WTC11 (cell line): ENCODE measurements at regions not wholly inside any gene's neighbourhood (a gene's known extent, or its start where the extent isn't known, plus 50 kb on each side); places are given as distances from the start of the nearest gene placed in this dataset.
A peak's percentile ranks its signal among the peaks of the same experiment; 100 is the strongest.
"Not testable (repeated sequence)": the region's sequence is repeated elsewhere in the genome, so short reads cannot be mapped to it uniquely, and the experiment has no call there.

ENCODE experiments used
- ATAC-seq: fragments of 200-7000 bp; cut with Tn5 transposase; 2 replicates; pipeline ENCODE4 v1.10.0; 2021; ENCODE audit warnings: mild to moderate bottlenecking, moderate library complexity
- CTCF ChIA-PET: fragments of 300-600 bp; sonication (Branson Sonifier 250); formaldehyde crosslinking; loops from one replicate; lab custom pipeline; 2021; ENCODE audit warnings: antibody characterized with exemption; lab: Charles Lee
- POLR2A ChIA-PET: fragments of 350-600 bp; sonication (Branson Sonifier 250); formaldehyde crosslinking; loops from one replicate; lab custom pipeline; 2021; ENCODE audit warnings: antibody characterized with exemption; lab: Charles Lee
- DNase-seq: peaks from one replicate; pipeline ENCODE4 v3.0.0; 2021; ENCODE audit warnings: low spot score
- H3K27ac Mint-ChIP-seq: 2 replicates; pipeline ENCODE4 v1.8.0; 2021; ENCODE audit warnings: mixed read lengths
- H3K27me3 Mint-ChIP-seq: 2 replicates; pipeline ENCODE4 v1.8.0; 2021; ENCODE audit warnings: low read depth, mild to moderate bottlenecking, moderate library complexity, mixed read lengths
- H3K36me3 Mint-ChIP-seq: 2 replicates; pipeline ENCODE4 v1.8.0; 2021; ENCODE audit warnings: mixed read lengths
- H3K4me1 Mint-ChIP-seq: 2 replicates; pipeline ENCODE4 v1.8.0; 2022; ENCODE audit warnings: mixed read lengths
- H3K4me3 Mint-ChIP-seq: 2 replicates; pipeline ENCODE4 v1.8.0; 2021; ENCODE audit warnings: mild to moderate bottlenecking, moderate library complexity, mixed read lengths
- H3K9me3 Mint-ChIP-seq: 2 replicates; pipeline ENCODE4 v1.8.0; 2021; ENCODE audit warnings: mixed read lengths
- CREM ChIP-seq: sonication (generic); formaldehyde crosslinking; IDR thresholded peaks from 2 replicates; pipeline ENCODE4 v1.8.1; 2022; ENCODE audit warnings: mild to moderate bottlenecking, missing genetic modification reagents, moderate library complexity
- ELF4 ChIP-seq: sonication (generic); formaldehyde crosslinking; IDR thresholded peaks from 2 replicates; pipeline ENCODE4 v1.8.1; 2022; ENCODE audit warnings: low read depth, mild to moderate bottlenecking, moderate library complexity, missing genetic modification reagents
- GTF2I ChIP-seq: fragments of 250-450 bp; sonication (Bioruptor Pico); conservative IDR thresholded peaks from 2 replicates; pipeline ENCODE4 v1.4.0; 2021; ENCODE audit warnings: mild to moderate bottlenecking
- IRF2 ChIP-seq: sonication (generic); formaldehyde crosslinking; IDR thresholded peaks from 2 replicates; pipeline ENCODE4 v1.8.0; 2022; ENCODE audit warnings: low read depth, missing genetic modification reagents, borderline replicate concordance
- MXD4 ChIP-seq: fragments of 250-450 bp; sonication (Bioruptor Pico); IDR thresholded peaks from 2 replicates; pipeline ENCODE4 v1.8.0; 2021; ENCODE audit warnings: mild to moderate bottlenecking, moderate library complexity, borderline replicate concordance
- NFATC4 ChIP-seq: fragments of 250-450 bp; sonication (Bioruptor Pico); IDR thresholded peaks from 2 replicates; pipeline ENCODE4 v1.9.0; 2021; ENCODE audit warnings: mild to moderate bottlenecking
- NR1H2 ChIP-seq: sonication (generic); formaldehyde crosslinking; IDR thresholded peaks from 2 replicates; pipeline ENCODE4 v1.9.0; 2021; ENCODE audit warnings: mild to moderate bottlenecking, moderate library complexity, missing genetic modification reagents
- SOX15 ChIP-seq: fragments of 250-450 bp; sonication (Bioruptor Pico); IDR thresholded peaks from 2 replicates; pipeline ENCODE4 v1.9.0; 2021; ENCODE audit warnings: mild to moderate bottlenecking
- TEAD1 ChIP-seq: sonication (generic); formaldehyde crosslinking; IDR thresholded peaks from 2 replicates; pipeline ENCODE4 v1.8.0; 2022; ENCODE audit warnings: mild to moderate bottlenecking, missing genetic modification reagents
- USF1 ChIP-seq: sonication (generic); formaldehyde crosslinking; IDR thresholded peaks from 2 replicates; pipeline ENCODE4 v1.8.0; 2022; ENCODE audit warnings: mild to moderate bottlenecking, missing genetic modification reagents
- USF2 ChIP-seq: sonication (generic); formaldehyde crosslinking; IDR thresholded peaks from 2 replicates; pipeline ENCODE4 v1.8.1; 2023; ENCODE audit warnings: mild to moderate bottlenecking, missing genetic modification reagents, moderate library complexity
- ZBTB21 ChIP-seq: sonication (generic); formaldehyde crosslinking; IDR thresholded peaks from 2 replicates; pipeline ENCODE4 v1.8.1; 2023; ENCODE audit warnings: mild to moderate bottlenecking, missing genetic modification reagents, borderline replicate concordance
- ZNF219 ChIP-seq: sonication (generic); formaldehyde crosslinking; IDR thresholded peaks from 2 replicates; pipeline ENCODE4 v1.8.0; 2023; ENCODE audit warnings: missing genetic modification reagents, mild to moderate bottlenecking, borderline replicate concordance
- ZNF423 ChIP-seq: fragments of 250-450 bp; sonication (Bioruptor Pico); IDR thresholded peaks from 2 replicates; pipeline ENCODE4 v2.1.2; 2022; ENCODE audit warnings: mild to moderate bottlenecking, moderate library complexity
- ZNF671 ChIP-seq: fragments of 250-450 bp; sonication (Bioruptor Pico); IDR thresholded peaks from 2 replicates; pipeline ENCODE4 v1.8.0; 2021; ENCODE audit warnings: mild to moderate bottlenecking
- ZSCAN18 ChIP-seq: fragments of 250-450 bp; sonication (Bioruptor Pico); IDR thresholded peaks from 2 replicates; pipeline ENCODE4 v2.1.2; 2022; ENCODE audit warnings: mild to moderate bottlenecking, moderate library complexity
- TF ChIP-seq, protein P1 (sequence below): sonication (generic); formaldehyde crosslinking; IDR thresholded peaks from 2 replicates; pipeline ENCODE4 v1.8.0; 2022; ENCODE audit warnings: mild to moderate bottlenecking, missing genetic modification reagents
- TF ChIP-seq, protein P2 (sequence below): sonication (generic); formaldehyde crosslinking; IDR thresholded peaks from 2 replicates; pipeline ENCODE4 v1.8.0; 2023; ENCODE audit warnings: missing genetic modification reagents
- TF ChIP-seq, protein P3 (sequence below): fragments of 250-450 bp; sonication (Bioruptor Pico); IDR thresholded peaks from 2 replicates; pipeline ENCODE4 v1.9.0; 2021; ENCODE audit warnings: moderate library complexity, mild to moderate bottlenecking, inconsistent platforms, borderline replicate concordance
- TF ChIP-seq, protein P4 (sequence below): sonication (generic); formaldehyde crosslinking; IDR thresholded peaks from 2 replicates; pipeline ENCODE4 v1.8.1; 2022; ENCODE audit warnings: low read depth, mild to moderate bottlenecking, moderate library complexity, missing genetic modification reagents, borderline replicate concordance

DNA sequence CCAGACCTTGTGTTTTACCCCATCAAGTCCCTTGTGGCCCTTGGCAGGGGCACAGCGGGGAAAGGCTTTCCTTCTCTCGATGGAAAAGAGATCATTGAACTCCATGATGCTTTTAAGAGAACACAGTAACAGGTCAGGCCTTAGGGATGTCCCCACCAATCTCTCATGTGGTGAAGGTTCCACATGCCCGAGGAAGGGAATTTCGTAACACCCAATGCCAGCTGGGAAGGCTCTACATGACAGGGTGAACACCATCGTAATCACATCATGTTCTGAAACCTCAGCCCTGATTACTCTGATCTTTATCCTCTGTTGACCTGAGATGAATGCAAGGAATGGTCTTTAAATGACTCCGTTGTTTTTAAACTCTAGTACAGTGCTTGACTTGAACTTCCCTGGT lies 105.5 kb upstream of the SPAG17 start (continued):
- no peak for TF ChIP-seq CREM (CRISPR knock-in tag)
- TF ChIP-seq NR1H2: no peak
- no peak for TF ChIP-seq ZNF423 (CRISPR knock-in tag)
- TF ChIP-seq GTF2I (CRISPR knock-in tag): no peak

DNA sequence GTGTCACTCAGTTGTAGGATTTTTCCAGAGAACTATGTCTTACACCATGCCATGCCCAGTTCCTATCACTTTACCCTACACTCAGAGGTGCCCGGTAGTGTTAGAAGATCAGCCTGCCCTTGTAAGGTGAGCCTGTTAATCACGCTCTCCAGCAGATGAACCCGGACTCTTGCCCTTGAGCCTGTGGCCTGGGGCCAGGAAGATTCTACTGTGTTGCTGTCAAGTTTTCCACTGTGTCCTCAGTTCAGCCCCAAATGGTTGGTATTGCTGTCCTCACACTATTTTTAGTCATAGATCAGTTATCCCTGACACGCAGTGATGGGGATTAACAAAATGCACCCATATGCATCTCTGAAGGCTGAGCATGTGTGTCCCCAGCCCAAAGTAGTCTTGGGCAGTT lies 105.0 kb upstream of the SPAG17 start:
- H3K36me3 Mint-ChIP-seq: no peaks in the 10 kb centered on the region
- H3K9me3 Mint-ChIP-seq: no peaks in the 10 kb centered on the region
- ChIA-PET POLR2A (no interaction called here), CTCF (no interaction called here)
- H3K4me3 Mint-ChIP-seq: no peak overlapping the region
- no peaks in the 10 kb centered on the region for H3K27me3 Mint-ChIP-seq
- TF ChIP-seq CREM (CRISPR knock-in tag) (no peak), ZNF671 (no peak), IRF2 (CRISPR knock-in tag) (no peak), TEAD1 (CRISPR knock-in tag) (no peak)
- TF ChIP-seq, protein P1, sequence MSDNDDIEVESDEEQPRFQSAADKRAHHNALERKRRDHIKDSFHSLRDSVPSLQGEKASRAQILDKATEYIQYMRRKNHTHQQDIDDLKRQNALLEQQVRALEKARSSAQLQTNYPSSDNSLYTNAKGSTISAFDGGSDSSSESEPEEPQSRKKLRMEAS (CRISPR knock-in tag): no peak
- TF ChIP-seq, protein P2, sequence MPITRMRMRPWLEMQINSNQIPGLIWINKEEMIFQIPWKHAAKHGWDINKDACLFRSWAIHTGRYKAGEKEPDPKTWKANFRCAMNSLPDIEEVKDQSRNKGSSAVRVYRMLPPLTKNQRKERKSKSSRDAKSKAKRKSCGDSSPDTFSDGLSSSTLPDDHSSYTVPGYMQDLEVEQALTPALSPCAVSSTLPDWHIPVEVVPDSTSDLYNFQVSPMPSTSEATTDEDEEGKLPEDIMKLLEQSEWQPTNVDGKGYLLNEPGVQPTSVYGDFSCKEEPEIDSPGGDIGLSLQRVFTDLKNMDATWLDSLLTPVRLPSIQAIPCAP (CRISPR knock-in tag): no peak
- ATAC-seq: no peak
- DNase-seq: no peak
- H3K27ac Mint-ChIP-seq: no peak overlapping the region
- peaks cover 2% of the 10 kb centered on the region for H3K4me1 Mint-ChIP-seq

- CTCF ChIA-PET: interaction anchor here (1.1 kb wide), 1 partner anchor 33 kb away, joined by 3 read pairs; no protein-coding TSS in a partner anchor
- DNase-seq, POLR2A ChIA-PET, H3K27me3 Mint-ChIP-seq, ATAC-seq: not testable (repeated sequence)
- Mint-ChIP-seq H3K36me3 (peaks cover 14% of the 10 kb centered on the region; the same call in 1 of the 2 replicates), H3K4me1 (peaks cover 15% of the 10 kb centered on the region), H3K4me3 (peak overlapping the region; percentile 34), H3K9me3 (peaks cover 24% of the 10 kb centered on the region), H3K27ac (0 out of 2 replicates have a peak overlapping the region, but pooled peaks have one; percentile 19)
Observed at GRCh38 chr1:118280656-118281055, 95.6 kb upstream of the SPAG17 start.

- 0 out of 2 replicates have a peak overlapping the region, but pooled peaks have one; percentile 3 for H3K27ac Mint-ChIP-seq
- H3K36me3 Mint-ChIP-seq: peaks cover 14% of the 10 kb centered on the region; the same call in 1 of the 2 replicates
- H3K27me3 Mint-ChIP-seq: no peaks in the 10 kb centered on the region
- peaks cover 23% of the 10 kb centered on the region for H3K9me3 Mint-ChIP-seq
- ChIA-PET CTCF (interaction anchor here (0.8 kb wide), 1 partner anchor 26 kb away, joined by 3 read pairs; no protein-coding TSS in a partner anchor), POLR2A (no interaction called here)
- no peak overlapping the region for H3K4me3 Mint-ChIP-seq
- no peak for DNase-seq
- ATAC-seq: peak; percentile 50; the same call in 1 of the 2 replicates
- peaks cover 18% of the 10 kb centered on the region for H3K4me1 Mint-ChIP-seq
- TF ChIP-seq ZNF219 (CRISPR knock-in tag): no peak
- no peak for TF ChIP-seq USF2 (CRISPR knock-in tag)
- no peak for TF ChIP-seq USF1 (CRISPR knock-in tag)
- no peak for TF ChIP-seq NFATC4 (CRISPR knock-in tag)
- no peak for TF ChIP-seq ZSCAN18 (CRISPR knock-in tag)
- TF ChIP-seq SOX15 (CRISPR knock-in tag): no peak
- TF ChIP-seq, protein P3, sequence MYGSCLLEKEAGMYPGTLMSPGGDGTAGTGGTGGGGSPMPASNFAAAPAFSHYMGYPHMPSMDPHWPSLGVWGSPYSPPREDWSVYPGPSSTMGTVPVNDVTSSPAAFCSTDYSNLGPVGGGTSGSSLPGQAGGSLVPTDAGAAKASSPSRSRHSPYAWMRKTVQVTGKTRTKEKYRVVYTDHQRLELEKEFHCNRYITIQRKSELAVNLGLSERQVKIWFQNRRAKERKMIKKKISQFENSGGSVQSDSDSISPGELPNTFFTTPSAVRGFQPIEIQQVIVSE (CRISPR knock-in tag): no peak
- no peak for TF ChIP-seq ZBTB21
- TF ChIP-seq ELF4 (CRISPR knock-in tag): no peak
- TF ChIP-seq, protein P4, sequence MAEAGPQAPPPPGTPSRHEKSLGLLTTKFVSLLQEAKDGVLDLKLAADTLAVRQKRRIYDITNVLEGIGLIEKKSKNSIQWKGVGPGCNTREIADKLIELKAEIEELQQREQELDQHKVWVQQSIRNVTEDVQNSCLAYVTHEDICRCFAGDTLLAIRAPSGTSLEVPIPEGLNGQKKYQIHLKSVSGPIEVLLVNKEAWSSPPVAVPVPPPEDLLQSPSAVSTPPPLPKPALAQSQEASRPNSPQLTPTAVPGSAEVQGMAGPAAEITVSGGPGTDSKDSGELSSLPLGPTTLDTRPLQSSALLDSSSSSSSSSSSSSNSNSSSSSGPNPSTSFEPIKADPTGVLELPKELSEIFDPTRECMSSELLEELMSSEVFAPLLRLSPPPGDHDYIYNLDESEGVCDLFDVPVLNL (CRISPR knock-in tag): no peak
- no peak for TF ChIP-seq MXD4 (CRISPR knock-in tag)
Observed at GRCh38 chr1:118275472-118276115, 90.6 kb upstream of the SPAG17 start.
